Fibroblast of villous mesenchyme (primary cell): ENCODE measurements at regions not wholly inside any gene's neighbourhood (a gene's known extent, or its start where the extent isn't known, plus 50 kb on each side); places are given as distances from the start of the nearest gene placed in this dataset.

Source experiments
- DNase-seq: peaks from one replicate; pipeline ENCODE4 v3.0.0-alpha.2; 2010; ENCODE audit warnings: low read depth
- H3K4me3 ChIP-seq: 2 replicates; pipeline ENCODE4 v1.5.1; 2011; ENCODE audit warnings: low read depth, mild to moderate bottlenecking, low read length
- CTCF ChIP-seq: IDR thresholded peaks from 2 replicates; pipeline ENCODE4 v1.5.1; 2012; ENCODE audit warnings: low read depth, mild to moderate bottlenecking, low read length; ENCODE audit not compliant: insufficient read depth

GRCh38 chr1:219537223-219537631 lies 75.7 kb downstream of the ZC3H11B start:
- DNase-seq, result peak; percentile 16
- TF ChIP-seq CTCF, result no peak

GRCh38 chr1:219536038-219536437 lies 76.9 kb downstream of the ZC3H11B start:
- no peak for TF ChIP-seq CTCF
- no peak overlapping the region for H3K4me3 ChIP-seq
- DNase-seq, result no peak

More at GRCh38 chr1:219537223-219537631, 75.7 kb downstream of the ZC3H11B start:
- H3K4me3 ChIP-seq, result no peak overlapping the region

- no peak overlapping the region for H3K4me3 ChIP-seq
- DNase-seq, result no peak
- no peak for TF ChIP-seq CTCF
These were observed 77.9 kb downstream of the ZC3H11B start for GRCh38 chr1:219534991-219535390.

- H3K4me3 ChIP-seq, result no peak overlapping the region
- DNase-seq, result no peak
- no peak for TF ChIP-seq CTCF
These were observed 79.6 kb downstream of the ZC3H11B start for GRCh38 chr1:219533280-219533679.

- no peak overlapping the region for H3K4me3 ChIP-seq
- no peak for TF ChIP-seq CTCF
- no peak for DNase-seq
These were observed 83.8 kb downstream of the ZC3H11B start for GRCh38 chr1:219529116-219529515.

GRCh38 chr1:219528633-219529032 lies 84.3 kb downstream of the ZC3H11B start:
- TF ChIP-seq CTCF, result no peak
- H3K4me3 ChIP-seq, result no peak overlapping the region
- no peak for DNase-seq

- DNase-seq, result no peak
- no peak overlapping the region for H3K4me3 ChIP-seq
- no peak for TF ChIP-seq CTCF
These were observed 84.9 kb downstream of the ZC3H11B start for GRCh38 chr1:219527994-219528393.
